Neural progenitor cell (in vitro differentiated cells): ENCODE measurements at regions not wholly inside any gene's neighbourhood (a gene's known extent, or its start where the extent isn't known, plus 50 kb on each side); places are given as distances from the start of the nearest gene placed in this dataset.

Experiments used
- CTCF ChIP-seq: fragments of 200-600 bp; sonication (generic); IDR thresholded peaks from 2 replicates; pipeline ENCODE4 v1.5.1; 2017; ENCODE audit warnings: antibody characterized with exemption, mild to moderate bottlenecking
- EZH2 ChIP-seq: fragments of 200-600 bp; sonication (generic); IDR thresholded peaks from 2 replicates; pipeline ENCODE4 v1.6.1; 2017; ENCODE audit warnings: antibody characterized with exemption, mild to moderate bottlenecking, moderate library complexity
- EZH2phosphoT487 ChIP-seq: fragments of 200-600 bp; sonication (generic); IDR thresholded peaks from 2 replicates; pipeline ENCODE4 v1.6.1; 2017; ENCODE audit warnings: antibody characterized with exemption

GRCh38 chr2:161048317-161048716 lies 111.9 kb upstream of the TANK start:
- TF ChIP-seq CTCF (no peak), EZH2 (no peak), EZH2phosphoT487 (no peak)
